Right renal cortex interstitium (tissue), 3 donors: ENCODE measurements at regions not wholly inside any gene's neighbourhood (a gene's known extent, or its start where the extent isn't known, plus 50 kb on each side); places are given as distances from the start of the nearest gene placed in this dataset.

Experiments
- DNase-seq, 3 donors: peaks; one replicate each; pipeline ENCODE4 v3.0.0-alpha.2; 2013; ENCODE audit warnings: low read depth in 3 of 3, low spot score in 2 of 3

DNA sequence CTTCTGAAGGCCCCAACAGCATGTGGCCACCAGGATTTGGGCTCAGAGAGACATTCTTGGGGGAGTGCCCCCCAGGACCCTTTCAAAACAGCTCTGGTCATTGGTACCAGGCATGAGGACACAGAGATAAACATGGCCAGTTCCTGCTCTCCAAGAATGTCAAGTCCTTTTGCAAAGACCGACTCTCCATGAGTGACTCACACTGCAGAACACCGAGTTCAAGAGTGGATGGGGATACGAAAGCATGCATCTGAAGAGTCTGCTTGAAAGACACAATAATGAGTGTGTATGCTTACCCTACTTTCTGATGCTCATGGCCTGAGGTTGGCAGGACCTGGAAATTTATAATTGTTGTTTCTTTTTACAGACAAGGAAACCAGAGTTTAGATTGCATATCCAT, 450.6 kb downstream of the TSN start:
- no peak for DNase-seq

DNA sequence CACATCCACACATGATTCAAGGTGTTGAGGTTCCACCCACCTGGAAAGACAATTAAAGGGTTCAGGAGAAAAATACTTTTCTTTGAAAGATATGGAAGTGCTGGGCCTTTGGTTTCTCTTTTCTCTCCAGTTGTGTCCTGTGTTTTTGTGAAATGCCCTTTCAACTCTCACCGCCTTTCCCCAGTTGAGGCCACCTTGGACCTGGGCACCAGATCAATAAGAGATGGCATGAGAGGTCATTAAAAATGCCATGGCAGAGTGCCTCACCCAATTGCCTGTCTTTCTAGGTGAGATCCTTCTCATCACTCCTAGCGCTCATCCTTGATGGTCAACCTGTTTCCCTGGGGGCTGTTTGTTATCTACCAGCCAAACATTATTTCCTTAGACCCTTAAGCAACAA, 453.9 kb downstream of the TSN start:
- DNase-seq = no peak

DNA sequence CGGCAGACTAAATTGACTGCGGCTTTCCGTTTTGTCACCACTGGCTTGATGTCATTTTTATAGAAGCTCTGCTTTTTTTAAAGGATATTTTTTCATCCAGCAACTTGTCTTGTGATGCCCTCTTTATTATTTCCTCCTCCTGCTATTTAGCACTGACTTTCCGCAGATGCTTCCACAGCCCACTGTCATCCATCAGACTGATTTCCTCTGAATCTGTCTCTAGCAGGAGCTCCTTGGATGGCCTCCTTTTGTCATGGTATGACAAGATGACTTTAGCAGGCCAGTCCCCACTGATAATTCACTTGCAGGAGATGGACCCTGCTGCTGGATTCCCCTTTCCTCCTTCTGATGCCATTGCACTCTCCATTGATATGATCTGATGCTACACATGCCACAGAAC, 454.6 kb downstream of the TSN start:
- DNase-seq = no peak

DNA sequence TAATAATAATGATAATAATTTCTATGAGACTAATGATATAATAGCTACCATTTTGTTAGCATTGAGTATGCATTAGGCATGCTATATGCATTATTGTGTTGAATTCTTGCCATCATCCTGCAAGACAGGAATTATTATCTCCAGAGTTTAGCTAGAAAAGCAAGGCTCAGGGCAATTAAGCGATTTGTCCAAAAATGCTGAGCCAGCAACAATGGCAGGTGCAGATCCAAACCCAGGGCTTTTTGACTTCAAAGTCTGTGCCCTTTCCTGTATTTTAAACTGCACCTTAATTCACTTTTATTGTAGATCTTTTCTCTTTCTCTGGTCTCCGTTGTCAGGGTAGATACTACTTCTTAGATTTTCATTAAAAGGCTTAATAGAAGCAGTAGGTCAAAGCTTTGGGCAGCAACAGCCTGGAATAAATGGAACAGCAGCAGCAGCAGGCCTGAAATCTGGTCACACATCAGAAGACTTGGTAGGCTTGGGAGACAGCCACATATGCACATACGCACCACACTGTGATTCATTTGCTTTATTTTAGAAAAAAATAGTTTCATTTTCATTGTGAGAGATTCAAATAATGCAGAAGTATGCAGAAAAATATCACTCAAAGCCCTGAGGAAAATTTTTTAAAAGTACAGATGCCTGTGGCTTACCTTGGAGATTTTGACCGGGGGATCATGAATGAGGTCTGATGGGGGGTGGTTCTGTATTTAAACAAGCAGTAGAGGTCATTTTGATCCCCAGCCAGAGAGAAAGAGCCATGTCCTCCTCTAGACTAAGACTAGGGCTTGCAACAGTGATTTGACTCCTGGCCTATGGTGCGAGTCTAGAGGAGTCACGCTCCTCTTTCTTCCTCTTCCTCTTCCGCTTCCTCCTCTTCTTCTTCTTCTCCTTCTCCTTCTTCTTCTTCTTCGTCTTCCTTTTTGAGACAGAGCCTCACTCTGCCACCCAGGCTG, 455.7 kb downstream of the TSN start:
- no peak for DNase-seq

DNA sequence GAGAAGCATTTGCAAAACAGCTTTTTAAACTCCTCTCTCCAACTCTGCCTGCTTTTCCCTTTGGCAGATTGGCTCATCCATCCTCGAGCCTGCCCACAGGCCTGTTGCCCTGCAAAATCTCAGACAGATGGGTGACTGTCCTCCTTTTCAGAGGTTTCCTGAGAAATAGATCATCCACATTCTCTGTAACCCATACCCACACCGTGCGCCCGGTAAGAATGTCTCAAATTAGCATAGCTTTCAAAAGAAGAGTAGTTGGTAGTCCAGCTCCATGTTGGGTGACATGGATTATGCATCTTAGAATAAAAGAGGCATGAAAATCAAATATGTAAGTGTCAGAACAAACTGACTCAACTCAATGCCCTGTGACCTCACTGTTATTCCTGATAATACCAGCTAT, 457.9 kb downstream of the TSN start:
- no peak for DNase-seq

DNA sequence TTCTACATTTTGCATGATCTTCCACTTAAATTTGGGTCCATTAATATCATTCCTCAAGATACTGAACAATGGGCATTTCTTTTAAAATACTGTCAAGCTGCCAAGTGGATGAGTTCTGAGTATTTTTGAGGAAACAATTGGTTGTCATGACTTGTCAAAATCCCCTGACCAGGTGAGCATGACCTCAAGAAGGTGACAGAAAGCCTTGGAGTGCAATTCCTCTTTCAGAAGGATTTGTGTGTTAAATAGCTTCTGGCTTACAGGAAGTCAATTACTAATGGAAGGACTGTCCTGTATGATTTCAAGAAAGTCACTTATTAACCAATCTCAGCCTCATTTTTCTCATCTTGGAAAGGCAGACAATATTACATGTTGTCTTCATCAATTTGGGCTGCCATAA, 460.6 kb downstream of the TSN start:
- DNase-seq = no peak

DNA sequence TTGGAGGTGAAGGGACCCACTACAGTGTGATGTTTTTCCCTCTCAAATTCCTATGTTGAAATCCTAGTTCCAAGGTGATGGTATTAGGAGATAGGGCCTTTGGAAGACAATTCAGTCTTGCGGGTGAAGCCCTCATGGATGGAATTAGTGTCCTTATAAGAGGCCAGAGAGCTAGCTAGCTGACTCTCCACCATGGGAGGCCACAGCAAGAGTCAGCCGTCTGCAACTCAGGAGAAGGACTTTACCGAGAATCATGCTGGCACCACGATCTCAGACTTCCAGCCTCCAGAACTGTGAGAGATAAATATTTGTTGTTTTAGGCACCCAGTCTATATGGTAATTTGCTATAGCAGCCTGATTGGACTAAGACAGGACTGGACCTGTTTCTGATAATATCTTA, 461.4 kb downstream of the TSN start:
- DNase-seq = no peak

DNA sequence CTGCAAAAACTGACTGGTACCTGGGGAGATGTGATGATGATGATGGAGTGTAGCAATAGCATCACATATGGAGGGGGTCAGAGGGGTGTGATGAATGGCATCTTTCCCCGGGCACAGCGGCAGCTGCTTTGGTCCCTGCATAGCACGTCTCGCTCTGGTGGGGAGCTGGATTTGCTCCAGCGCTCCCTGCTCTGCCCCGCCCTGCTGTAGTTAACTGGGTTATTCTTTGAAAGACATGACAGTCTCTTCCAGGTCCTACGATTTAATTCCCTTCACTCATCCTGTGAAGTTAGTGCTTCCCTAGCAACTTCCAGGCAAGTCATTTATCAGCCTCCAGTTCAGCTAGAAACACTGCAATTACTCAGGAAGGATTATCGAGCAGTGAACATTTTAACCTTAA, 463.1 kb downstream of the TSN start:
- DNase-seq = no peak

DNA sequence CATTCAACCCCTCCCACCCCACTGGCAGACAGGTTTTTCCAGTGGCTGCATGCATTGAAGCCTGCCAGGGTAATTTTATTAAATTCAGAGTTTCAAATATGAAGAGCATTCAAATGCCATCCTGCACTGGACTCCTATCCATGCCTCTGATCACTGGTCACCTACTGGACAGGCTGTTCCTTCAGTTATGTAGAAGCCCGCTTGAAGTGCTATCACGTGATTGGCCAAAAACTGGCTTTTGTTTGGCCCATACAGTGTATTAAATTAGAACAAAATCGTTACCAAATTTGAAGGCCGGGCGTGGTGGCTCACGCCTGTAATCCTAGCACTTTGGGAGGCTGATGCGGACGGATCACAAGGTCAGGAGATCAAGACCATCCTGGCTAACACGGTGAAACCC, 464.1 kb downstream of the TSN start:
- DNase-seq = no peak

DNA sequence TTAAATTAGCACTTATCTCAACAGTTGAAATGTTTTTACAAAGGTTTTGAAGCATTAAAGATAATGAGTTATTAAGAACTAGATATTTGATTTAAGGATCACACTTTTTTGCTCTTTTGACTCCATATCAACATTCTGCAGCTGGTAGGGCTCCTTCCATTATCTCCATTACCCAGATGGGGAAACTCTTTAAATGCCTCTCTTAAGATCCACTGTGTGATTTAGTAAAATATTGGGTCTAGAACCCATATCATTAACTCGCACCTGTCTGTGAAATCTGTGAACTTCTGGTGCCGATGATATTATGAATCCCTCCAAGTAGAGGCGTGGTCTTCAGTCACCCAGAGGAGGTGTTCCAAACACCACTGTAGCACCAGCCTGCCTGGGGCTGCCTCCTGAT, 466.2 kb downstream of the TSN start:
- DNase-seq = no peak

DNA sequence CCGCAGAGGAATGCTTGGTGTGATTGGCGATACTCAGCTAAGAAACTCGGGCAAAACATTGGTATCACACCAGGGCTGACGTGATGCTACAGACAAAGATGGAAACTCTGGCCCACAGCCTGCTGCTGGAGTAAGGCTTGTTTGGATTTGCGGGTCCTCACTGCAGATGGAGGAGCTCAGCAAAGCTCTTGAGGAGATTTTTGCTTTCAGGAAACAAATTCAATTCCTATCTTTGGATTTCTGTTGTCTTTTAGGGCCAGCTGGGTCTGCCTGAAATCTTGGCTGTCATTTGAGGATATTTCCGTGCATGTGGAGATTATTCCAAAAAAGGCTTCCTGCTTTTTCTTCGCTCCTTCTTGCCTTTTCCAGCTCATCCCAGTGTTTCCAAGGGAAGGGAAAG, 475.8 kb downstream of the TSN start:
- no peak for DNase-seq

DNA sequence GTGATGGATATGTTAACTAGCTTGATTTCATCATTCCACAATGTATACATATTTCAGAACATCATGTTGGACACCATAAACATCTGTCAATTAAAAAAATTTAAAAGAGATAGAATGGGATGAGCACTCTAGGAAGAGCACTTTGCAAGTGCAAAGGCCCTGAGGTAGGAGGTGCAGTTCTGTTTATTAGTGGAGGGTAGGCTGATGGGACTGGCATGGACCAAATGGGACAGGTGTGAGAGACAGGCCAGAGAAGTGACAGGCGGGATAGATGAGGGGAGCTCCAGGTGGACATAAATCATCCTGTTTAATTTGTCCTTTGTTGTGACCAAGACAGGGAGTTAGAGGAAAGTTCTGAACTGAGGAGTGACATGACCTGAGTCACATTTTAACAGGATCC, 477.9 kb downstream of the TSN start:
- DNase-seq = no peak

DNA sequence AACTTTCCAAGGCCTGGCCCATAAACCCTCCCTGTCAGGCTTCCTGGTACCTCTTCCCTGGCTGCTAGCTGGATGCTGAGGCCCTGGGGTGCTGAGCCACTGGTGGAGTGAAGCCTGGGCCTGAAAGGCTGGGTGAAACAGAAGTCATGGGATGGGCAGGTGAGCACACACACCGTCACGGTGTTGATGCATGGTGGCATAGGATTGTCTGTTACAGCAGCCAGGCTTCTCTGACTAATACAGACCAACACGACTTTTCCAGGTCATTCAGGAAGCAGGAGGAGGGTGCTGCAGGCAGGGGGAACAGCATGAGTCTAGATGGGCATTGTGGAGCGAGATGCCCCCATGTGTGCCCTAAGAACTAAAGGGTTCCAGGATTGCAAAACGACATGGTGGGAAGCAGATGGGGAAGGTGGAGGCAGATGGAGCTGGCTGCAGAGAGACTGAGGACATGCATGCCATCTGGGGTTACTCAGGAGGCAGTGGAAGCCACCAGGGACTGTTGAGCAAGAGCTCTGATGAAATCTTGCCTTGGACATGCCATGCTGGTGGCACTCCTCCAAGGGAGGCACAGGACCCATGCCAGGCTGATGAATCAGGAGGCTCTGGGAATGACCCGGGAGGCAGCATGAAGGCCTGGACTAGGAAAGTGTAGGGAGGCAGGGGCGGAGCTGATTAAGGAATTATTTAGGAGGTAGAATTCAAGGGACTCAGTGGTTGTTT, 480.9 kb downstream of the TSN start:
- no peak for DNase-seq

DNA sequence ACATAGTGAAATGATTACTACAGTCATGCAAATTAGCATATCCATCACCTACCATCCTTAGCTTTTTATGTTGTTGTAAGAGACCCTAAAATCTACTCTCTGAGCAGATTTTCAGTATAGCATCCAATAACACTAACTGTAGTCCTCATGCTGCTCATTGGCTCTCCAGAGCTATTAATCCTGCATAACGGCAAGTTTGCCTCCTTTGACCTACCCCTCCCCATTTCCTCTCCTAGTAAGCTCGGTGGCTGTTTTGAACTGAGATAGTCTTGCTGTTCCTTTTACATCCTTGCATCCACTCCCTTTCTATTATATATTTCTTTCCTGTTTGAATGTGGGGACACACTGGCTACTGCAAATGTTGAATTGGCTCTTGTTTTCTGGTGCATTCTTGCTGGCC, 481.5 kb downstream of the TSN start:
- DNase-seq = no peak

DNA sequence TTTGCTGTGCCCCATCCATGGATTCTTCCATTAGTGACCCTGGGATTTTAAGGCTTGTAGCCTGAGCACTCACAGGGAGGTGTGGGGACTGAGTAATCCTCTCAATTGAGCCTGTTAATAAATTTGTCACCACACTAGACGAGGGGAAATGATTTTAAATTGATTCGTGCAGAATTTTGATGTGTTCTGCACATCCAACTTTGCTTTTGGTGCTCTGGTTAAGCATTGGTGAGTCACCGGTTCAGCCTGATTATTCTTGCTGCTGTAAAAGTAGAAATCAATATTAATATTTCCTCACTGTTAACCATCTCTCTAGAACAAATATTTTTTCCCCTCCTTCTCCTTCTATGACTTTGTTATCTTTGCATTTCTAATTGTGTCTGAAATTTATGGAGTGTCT, 482.0 kb downstream of the TSN start:
- no peak for DNase-seq

DNA sequence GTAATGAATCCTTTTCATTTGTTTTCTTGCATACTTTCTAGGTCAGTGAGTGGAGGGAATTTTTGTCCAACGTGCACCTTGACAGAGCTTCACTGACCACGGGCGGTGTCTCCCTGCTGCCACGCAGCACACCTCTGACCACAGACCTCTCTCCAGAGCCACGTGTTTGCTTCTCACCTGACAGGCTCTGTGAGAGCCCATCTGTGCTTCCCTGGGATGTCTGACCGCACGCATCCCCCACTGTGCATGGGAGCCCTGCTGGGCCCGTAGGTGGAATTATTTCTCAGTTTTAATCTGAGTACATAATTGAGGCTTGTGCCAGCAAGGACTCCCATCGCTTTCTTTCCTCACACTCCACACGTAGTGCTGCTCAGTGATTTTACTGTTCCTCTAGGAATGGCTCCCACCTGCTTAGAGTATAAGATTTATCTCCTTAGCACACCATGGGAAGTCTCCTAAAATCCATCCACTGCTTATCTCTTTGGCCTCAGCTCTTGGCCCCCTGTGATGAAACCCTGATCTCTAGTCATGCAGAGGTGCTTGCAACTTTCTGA, 482.6 kb downstream of the TSN start:
- DNase-seq = no peak

DNA sequence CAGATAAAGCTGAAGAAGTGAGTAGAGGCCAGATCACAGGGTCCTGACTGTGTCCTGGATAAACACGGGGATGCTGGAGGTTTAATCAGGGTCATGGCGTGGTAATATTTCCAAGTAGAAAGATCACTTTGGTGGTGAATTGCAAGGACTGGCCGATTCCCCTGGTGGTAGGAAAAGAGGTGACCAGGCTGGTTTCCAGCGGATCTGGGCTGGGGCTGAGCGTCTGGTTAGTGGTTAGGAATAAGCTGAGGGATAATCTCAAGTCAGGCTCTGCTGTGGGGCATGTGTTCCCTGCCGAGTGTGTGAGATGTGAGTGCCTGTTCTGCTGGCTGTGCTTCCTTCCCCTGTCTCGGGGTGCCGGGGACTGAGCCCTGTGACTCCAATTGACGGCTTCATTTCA, 484.0 kb downstream of the TSN start:
- no peak for DNase-seq

DNA sequence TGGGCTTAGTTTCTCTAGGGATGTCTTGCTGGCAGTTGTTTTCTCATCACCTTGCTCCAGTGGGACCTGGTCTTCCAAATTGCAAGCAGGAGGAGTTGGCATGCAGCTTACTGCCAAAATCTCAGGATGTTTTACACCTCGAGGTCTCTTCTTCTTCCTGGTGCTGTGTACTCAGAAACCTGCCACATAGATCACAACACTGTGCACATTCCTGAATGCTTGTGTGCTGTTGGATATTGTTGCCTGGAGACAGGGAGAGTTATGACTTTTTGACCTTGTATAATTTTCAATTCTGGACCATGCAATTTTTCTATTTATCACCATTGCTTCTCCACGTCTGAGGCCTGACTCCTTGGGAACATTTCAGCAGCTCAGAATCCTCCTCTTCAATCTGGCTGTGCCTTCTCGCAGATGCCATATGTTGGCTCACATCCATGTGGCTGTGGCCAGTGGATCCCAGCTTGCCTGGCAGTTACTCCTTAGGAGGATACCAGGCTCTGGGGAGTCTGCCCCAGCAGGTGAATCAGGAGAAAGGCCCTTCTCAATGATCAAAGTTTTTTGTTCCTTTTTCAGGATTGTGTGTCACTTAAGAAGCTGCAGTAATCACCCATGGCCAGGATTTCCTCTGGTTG, 489.3 kb downstream of the TSN start:
- DNase-seq = no peak

DNA sequence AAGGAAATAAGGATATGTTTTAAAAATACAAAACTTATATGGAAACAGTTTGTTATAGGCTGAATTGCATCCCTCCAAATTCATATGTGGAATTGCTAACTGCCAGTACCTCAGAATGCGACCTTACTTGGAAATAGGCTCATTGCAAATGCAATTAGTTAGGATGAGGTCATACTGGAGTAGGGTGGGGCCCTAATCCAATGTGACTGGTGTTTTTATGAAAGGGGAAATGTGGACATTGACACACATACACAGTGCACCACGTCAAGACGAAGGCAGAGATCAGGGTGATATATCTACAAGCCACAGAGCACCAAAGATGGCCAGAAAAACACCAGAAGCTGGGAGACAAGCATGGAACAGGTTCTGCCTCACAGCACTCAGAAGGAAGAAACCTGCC, 494.2 kb downstream of the TSN start:
- DNase-seq = no peak

DNA sequence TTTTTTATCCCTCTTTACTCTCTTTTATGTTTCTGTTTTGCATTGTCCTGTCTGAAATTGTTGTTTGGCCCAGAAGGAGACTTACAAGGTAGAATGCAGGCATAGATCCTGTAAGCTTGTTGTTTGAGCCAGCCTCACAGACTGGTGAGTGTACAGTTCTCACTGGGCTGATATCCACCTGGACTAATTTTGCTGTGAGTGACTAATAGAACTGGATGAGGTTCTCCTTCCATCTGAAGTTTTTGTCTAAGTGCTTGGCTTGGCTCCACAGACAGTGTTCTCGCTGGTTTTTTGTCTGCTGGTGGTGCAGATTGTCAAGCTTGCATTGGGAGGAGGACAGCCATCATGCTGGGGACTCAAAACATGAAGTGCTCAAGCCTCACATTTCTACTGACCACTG, 495.7 kb downstream of the TSN start:
- no peak for DNase-seq

DNA sequence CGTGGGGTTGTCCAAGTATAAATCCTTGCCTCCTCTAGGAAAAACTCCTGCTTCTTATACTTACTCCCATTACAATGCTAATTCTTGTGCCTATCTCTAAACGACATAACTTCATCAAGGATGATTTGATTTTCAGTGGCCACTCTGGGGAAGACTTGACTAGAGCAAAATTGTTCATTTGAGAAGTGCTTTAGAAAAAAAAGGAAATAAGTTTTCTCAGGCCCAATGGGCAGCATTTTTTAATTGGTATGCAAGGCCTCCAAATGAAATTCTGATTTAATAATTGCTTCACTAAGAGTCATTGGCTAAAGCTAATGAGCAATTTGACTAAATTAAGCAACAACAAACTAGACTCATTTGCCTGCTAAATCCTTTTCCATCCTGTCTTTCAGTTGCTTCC, 496.1 kb downstream of the TSN start:
- DNase-seq = no peak
